CD4-positive, alpha-beta T cell (primary cell): ENCODE measurements at regions not wholly inside any gene's neighbourhood (a gene's known extent, or its start where the extent isn't known, plus 50 kb on each side); places are given as distances from the start of the nearest gene placed in this dataset.

ENCODE experiments used
- ATAC-seq: fragments of 200-7000 bp; cut with Tn5 transposase; one replicate; pipeline ENCODE4 v1.10.0; 2022; ENCODE audit warnings: mild to moderate bottlenecking; ENCODE audit not compliant: poor library complexity
- CTCF ChIA-PET: fragments of 350-600 bp; sonication (Branson Sonifier 250); formaldehyde crosslinking; loops from one replicate; lab custom pipeline; 2021; ENCODE audit warnings: antibody characterized with exemption, inconsistent platforms; lab: Charles Lee
- POLR2A ChIA-PET: fragments of 350-600 bp; sonication (Branson Sonifier 250); formaldehyde crosslinking; loops from one replicate; lab custom pipeline; 2021; ENCODE audit warnings: antibody characterized with exemption, inconsistent platforms; lab: Charles Lee
- DNase-seq, 14 experiments: peaks; one replicate each; pipeline ENCODE4 v3.0.0-alpha.2; 2013 to 2020; ENCODE audit warnings: mixed read lengths in 2 of 14
- H3K27ac ChIP-seq, 2 donors: one replicate each; pipeline versions ENCODE4 v1.5.1 to v1.7.0; 2013; ENCODE audit warnings: low read length in 2 of 2, low read depth in 1 of 2, mild to moderate bottlenecking in 1 of 2
- H3K27me3 ChIP-seq, 2 experiments: 1 replicate in 1 of 2; 2 replicates in 1 of 2; pipeline versions ENCODE4 v1.6.1 to v1.7.0; 2013; ENCODE audit warnings: low read length in 2 of 2, control low read depth in 1 of 2, mild to moderate bottlenecking in 1 of 2, moderate library complexity in 1 of 2; ENCODE audit not compliant: insufficient read depth in 2 of 2, control insufficient read depth in 1 of 2
- H3K36me3 ChIP-seq: one replicate; pipeline ENCODE4 v1.6.1; 2013; ENCODE audit warnings: low read length, control low read depth; ENCODE audit not compliant: insufficient read depth
- H3K4me1 ChIP-seq: one replicate; pipeline ENCODE4 v1.6.1; 2013; ENCODE audit warnings: low read length, control low read depth; ENCODE audit not compliant: insufficient read depth
- H3K4me3 ChIP-seq: one replicate; pipeline ENCODE4 v1.5.1; 2013; ENCODE audit warnings: mild to moderate bottlenecking, low read length, moderate library complexity
- H3K9me3 ChIP-seq, 2 experiments: 1 replicate in 1 of 2; 2 replicates in 1 of 2; pipeline versions ENCODE4 v1.6.1 to v1.7.0; 2013; ENCODE audit warnings: low read length in 2 of 2, mild to moderate bottlenecking in 2 of 2, control low read depth in 1 of 2, moderate library complexity in 1 of 2; ENCODE audit not compliant: control insufficient read depth in 1 of 2, insufficient read depth in 1 of 2
- H3K27ac Mint-ChIP-seq: one replicate; pipeline ENCODE4 v1.8.0; 2020; ENCODE audit warnings: mixed read lengths
- H3K27me3 Mint-ChIP-seq: one replicate; pipeline ENCODE4 v1.8.0; 2021; ENCODE audit warnings: mixed read lengths
- H3K36me3 Mint-ChIP-seq: one replicate; pipeline ENCODE4 v1.8.0; 2021; ENCODE audit warnings: low read depth, mixed read lengths
- H3K4me1 Mint-ChIP-seq: one replicate; pipeline ENCODE4 v1.8.0; 2021; ENCODE audit warnings: low read depth, mixed read lengths
- H3K4me3 Mint-ChIP-seq: one replicate; pipeline ENCODE4 v1.8.0; 2020; ENCODE audit warnings: mild to moderate bottlenecking, mixed read lengths
- H3K9me3 Mint-ChIP-seq: one replicate; pipeline ENCODE4 v1.8.0; 2020; ENCODE audit warnings: mixed read lengths
- CTCF ChIP-seq: fragments of 200-600 bp; IDR thresholded peaks from one replicate; pipeline ENCODE4 v1.8.0; 2022; ENCODE audit warnings: antibody characterized with exemption, mild to moderate bottlenecking
- intact Hi-C, 2 experiments: fragments of 100-400 bp; cut with DNase I in 1 of 2; cut with micrococcal nuclease in 1 of 2; formaldehyde crosslinking; loops; one replicate each; pipeline versions ENCODE4 v1.15.1 to v1.9.0; 2023 to 2025; cut with DNase I, micrococcal nuclease

- intact Hi-C loops, result no loop called here
- H3K4me1 ChIP-seq, result no peaks in the 10 kb centered on the region
- ChIA-PET CTCF (no interaction called here), POLR2A (no interaction called here)
- Mint-ChIP-seq H3K4me3 (no peak overlapping the region), H3K27me3 (no peaks in the 10 kb centered on the region), H3K36me3 (no peaks in the 10 kb centered on the region), H3K9me3 (no peaks in the 10 kb centered on the region), H3K27ac (no peak overlapping the region), H3K4me1 (no peaks in the 10 kb centered on the region)
- no peaks in the 10 kb centered on the region for H3K36me3 ChIP-seq
- H3K4me3 ChIP-seq, result no peak overlapping the region
- no peak overlapping the region for H3K27ac ChIP-seq
- DNase-seq, result peak in 3 of 14 experiments; percentile 10 to 26 (median 14)
- ATAC-seq, result no peak
- peaks cover 2 to 9% of the 10 kb centered on the region in 2 experiments for H3K9me3 ChIP-seq
- no peaks in the 10 kb centered on the region for H3K27me3 ChIP-seq
- no peak for TF ChIP-seq CTCF
Measured at GRCh38 chr2:7795778-7796563, 878.8 kb downstream of the RNF144A start.

DNA sequence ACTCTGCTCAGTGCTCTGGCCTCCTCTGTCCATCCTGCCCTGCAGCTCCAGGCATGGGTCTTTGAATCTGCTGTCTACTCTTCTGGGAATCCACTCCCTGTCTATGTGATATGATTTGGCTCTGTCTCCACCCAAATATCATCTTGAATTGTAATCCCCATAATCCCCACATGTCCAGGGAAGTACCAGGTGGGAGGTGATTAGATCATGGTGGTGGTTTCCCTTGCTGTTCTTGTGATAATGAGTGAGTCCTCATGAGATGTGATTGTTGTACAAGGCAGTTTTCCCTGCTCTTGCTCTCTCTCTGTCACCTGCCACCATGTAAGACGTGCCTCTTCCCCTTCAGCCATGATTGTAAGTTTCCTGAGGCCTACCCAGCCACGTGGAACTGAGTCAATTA lies 881.8 kb upstream of the ID2 start:
- Mint-ChIP-seq H3K4me3 (no peak overlapping the region), H3K27me3 (no peaks in the 10 kb centered on the region), H3K9me3 (no peaks in the 10 kb centered on the region), H3K4me1 (no peaks in the 10 kb centered on the region), H3K36me3 (no peaks in the 10 kb centered on the region), H3K27ac (no peak overlapping the region)
- Histone ChIP-seq H3K4me3 (no peak overlapping the region), H3K9me3 (peaks cover 7 to 14% of the 10 kb centered on the region in 2 experiments), H3K4me1 (no peaks in the 10 kb centered on the region), H3K27me3 (no peaks in the 10 kb centered on the region), H3K27ac (no peak overlapping the region), H3K36me3 (no peaks in the 10 kb centered on the region)
- DNase-seq, result no peak
- ATAC-seq, result no peak
- CTCF ChIA-PET, result no interaction called here
- POLR2A ChIA-PET, result no interaction called here
- intact Hi-C loops, result no loop called here
- TF ChIP-seq CTCF, result no peak

GRCh38 chr2:7801212-7801611 lies 880.6 kb upstream of the ID2 start:
- H3K9me3 Mint-ChIP-seq, result no peaks in the 10 kb centered on the region
- CTCF ChIA-PET, result no interaction called here

More at GRCh38 chr2:7801212-7801611, 880.6 kb upstream of the ID2 start:
- no peaks in the 10 kb centered on the region for H3K36me3 Mint-ChIP-seq
- H3K4me1 Mint-ChIP-seq, result no peaks in the 10 kb centered on the region
- intact Hi-C loops, result no loop called here
- ATAC-seq (no peak), DNase-seq (no peak)
- H3K27ac Mint-ChIP-seq, result no peak overlapping the region
- H3K4me3 Mint-ChIP-seq, result no peak overlapping the region
- POLR2A ChIA-PET, result no interaction called here
- H3K27me3 Mint-ChIP-seq, result no peaks in the 10 kb centered on the region
- Histone ChIP-seq H3K36me3 (no peaks in the 10 kb centered on the region), H3K4me3 (no peak overlapping the region), H3K9me3 (peaks cover 7 to 14% of the 10 kb centered on the region in 2 experiments), H3K27ac (no peak overlapping the region), H3K27me3 (no peaks in the 10 kb centered on the region), H3K4me1 (no peaks in the 10 kb centered on the region)
- TF ChIP-seq CTCF, result no peak
